Gastrocnemius medialis (tissue), 4 donors: ENCODE measurements at regions not wholly inside any gene's neighbourhood (a gene's known extent, or its start where the extent isn't known, plus 50 kb on each side); places are given as distances from the start of the nearest gene placed in this dataset.

Experiments used
- ATAC-seq, 2 donors: fragments of 150-250 bp; one replicate each; pipeline ENCODE4 v1.9.1; 2016
- DNase-seq, 2 donors: peaks; one replicate each; pipeline ENCODE4 v3.0.0-alpha.2; 2019
- H3K27ac ChIP-seq, 4 donors: fragments of 200-600 bp; sonication (generic); 1 replicate in 1 of 4; 2 replicates in 3 of 4; pipeline ENCODE4 v1.5.1; 2016 to 2018; ENCODE audit warnings: mild to moderate bottlenecking in 2 of 4, moderate library complexity in 1 of 4
- H3K27me3 ChIP-seq, 3 donors: fragments of 200-600 bp; sonication (generic) in 2 of 3; 1 replicate in 1 of 3; 2 replicates in 2 of 3; pipeline versions ENCODE4 v1.5.1 to v1.6.0; 2016 to 2019; ENCODE audit warnings: mild to moderate bottlenecking in 1 of 3, moderate library complexity in 1 of 3
- H3K36me3 ChIP-seq, 2 donors: fragments of 200-600 bp; sonication (generic) in 1 of 2; one replicate each; pipeline ENCODE4 v1.5.1; 2017 to 2018
- H3K4me1 ChIP-seq, 2 donors: fragments of 200-600 bp; sonication (generic) in 1 of 2; one replicate each; pipeline ENCODE4 v1.5.1; 2016 to 2017; ENCODE audit warnings: mild to moderate bottlenecking in 2 of 2
- H3K4me3 ChIP-seq, 4 donors: fragments of 200-600 bp; sonication (generic) in 3 of 4; 1 replicate in 1 of 4; 2 replicates in 3 of 4; pipeline ENCODE4 v1.5.1; 2016 to 2019; ENCODE audit warnings: mild to moderate bottlenecking in 2 of 4
- H3K9me3 ChIP-seq, 3 donors: fragments of 200-600 bp; sonication (generic) in 2 of 3; 1 replicate in 1 of 3; 2 replicates in 2 of 3; pipeline ENCODE4 v1.5.1; 2016 to 2019
- CTCF ChIP-seq, 5 experiments: fragments of 450-650 bp in 3 of 5; fragments of 200-600 bp in 2 of 5; sonication (generic) in 2 of 5; IDR thresholded peaks in 4 of 5; conservative IDR thresholded peaks in 1 of 5; 1 replicate in 4 of 5; 2 replicates in 1 of 5; pipeline ENCODE4 v1.5.1; 2016 to 2019; ENCODE audit warnings: antibody characterized with exemption in 5 of 5, mild to moderate bottlenecking in 3 of 5, moderate library complexity in 3 of 5
- POLR2A ChIP-seq, 2 donors: fragments of 450-650 bp; IDR thresholded peaks; one replicate each; pipeline ENCODE4 v1.6.1; 2017; ENCODE audit warnings: antibody characterized with exemption in 2 of 2, mild to moderate bottlenecking in 2 of 2, moderate library complexity in 2 of 2
- in situ Hi-C, 4 donors: fragments of 200-750 bp; cut with MboI; loops; one replicate each; pipeline versions ENCODE4 v1.15.0 to v1.8.0; 2017; ENCODE audit warnings: low sequenced_read_pairs in 4 of 4
- intact Hi-C: fragments of 100-400 bp; cut with DNase I; formaldehyde crosslinking; loops from one replicate; pipeline ENCODE4 v1.15.1; 2023; ENCODE audit warnings: low total_unique reads

GRCh38 chr5:13640270-13640669, 304.2 kb downstream of the DNAH5 start:
- in situ Hi-C loops = no loop called here
- Histone ChIP-seq H3K9me3 (no peaks in the 10 kb centered on the region), H3K4me3 (no peak overlapping the region), H3K4me1 (no peaks in the 10 kb centered on the region), H3K27me3 (no peaks in the 10 kb centered on the region), H3K27ac (no peak overlapping the region), H3K36me3 (no peaks in the 10 kb centered on the region)
- intact Hi-C loops = no loop called here
- TF ChIP-seq CTCF (IDR thresholded peaks at IDR 0.05 in 4 of 5, conservative IDR thresholded peaks at IDR 0.05 in 1 of 5) (no peak), POLR2A (IDR thresholded peaks at IDR 0.05) (no peak)
- ATAC-seq = no peak
- no peak for DNase-seq

- intact Hi-C loops (no loop called here), in situ Hi-C loops (no loop called here)
- Histone ChIP-seq H3K9me3 (no peaks in the 10 kb centered on the region), H3K27me3 (no peaks in the 10 kb centered on the region), H3K27ac (no peak overlapping the region), H3K36me3 (no peaks in the 10 kb centered on the region), H3K4me3 (no peak overlapping the region), H3K4me1 (no peaks in the 10 kb centered on the region)
- DNase-seq (no peak), ATAC-seq (no peak)
- TF ChIP-seq POLR2A (IDR thresholded peaks at IDR 0.05) (no peak), CTCF (IDR thresholded peaks at IDR 0.05 in 4 of 5, conservative IDR thresholded peaks at IDR 0.05 in 1 of 5) (no peak)
These were observed 311.8 kb downstream of the DNAH5 start for GRCh38 chr5:13632676-13633075.

- Histone ChIP-seq H3K4me1 (no peaks in the 10 kb centered on the region), H3K4me3 (no peak overlapping the region), H3K27me3 (no peaks in the 10 kb centered on the region), H3K9me3 (no peaks in the 10 kb centered on the region), H3K36me3 (no peaks in the 10 kb centered on the region), H3K27ac (no peak overlapping the region)
- TF ChIP-seq CTCF (IDR thresholded peaks at IDR 0.05 in 4 of 5, conservative IDR thresholded peaks at IDR 0.05 in 1 of 5) (no peak), POLR2A (IDR thresholded peaks at IDR 0.05) (no peak)
- in situ Hi-C loops (no loop called here), intact Hi-C loops (no loop called here)
- ATAC-seq (no peak), DNase-seq (no peak)
These were observed 315.3 kb downstream of the DNAH5 start for GRCh38 chr5:13629218-13629617.

GRCh38 chr5:13627673-13628454, 316.6 kb downstream of the DNAH5 start:
- intact Hi-C loops = no loop called here
- no peaks in the 10 kb centered on the region for H3K4me1 ChIP-seq
- no peak overlapping the region for H3K27ac ChIP-seq
- in situ Hi-C loops = no loop called here
- H3K36me3 ChIP-seq = no peaks in the 10 kb centered on the region
- H3K27me3 ChIP-seq = no peaks in the 10 kb centered on the region
- no peaks in the 10 kb centered on the region for H3K9me3 ChIP-seq
- ATAC-seq = no peak
- H3K4me3 ChIP-seq = no peak overlapping the region
- TF ChIP-seq CTCF (IDR thresholded peaks at IDR 0.05 in 4 of 5, conservative IDR thresholded peaks at IDR 0.05 in 1 of 5) = no peak
- TF ChIP-seq POLR2A (IDR thresholded peaks at IDR 0.05) = no peak
- no peak for DNase-seq
